ENCODE measurements at regions not wholly inside any gene's neighbourhood (a gene's known extent, or its start where the extent isn't known, plus 50 kb on each side); places are given as distances from the start of the nearest gene placed in this dataset.

DNA sequence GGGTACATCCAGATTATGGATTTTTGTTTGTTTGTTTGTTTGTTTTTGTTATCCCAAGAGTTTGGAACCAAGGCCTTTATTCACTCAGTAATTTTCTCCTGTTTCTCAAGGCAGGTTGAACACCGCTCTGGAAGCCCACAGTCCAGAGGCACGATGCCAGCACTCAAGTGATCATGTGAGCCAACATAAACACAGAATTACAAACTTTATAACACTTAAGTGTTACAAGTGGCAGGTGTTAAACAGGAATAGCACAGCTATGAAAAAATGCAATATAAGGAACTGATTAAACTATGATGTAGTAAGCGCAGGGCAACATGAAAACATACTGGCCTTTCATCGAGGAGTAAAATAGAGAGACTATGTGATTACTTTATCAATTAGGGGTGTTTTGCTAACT, 1885.8 kb upstream of the SEL1L start:
- Histone ChIP-seq H3K4me1 (ENCODE audit: control insufficient read depth in 1 of 2, insufficient read depth in 2 of 2, low read length in 2 of 2) (no peaks in the 10 kb centered on the region), H3K36me3 (ENCODE audit: control insufficient read depth in 1 of 2, insufficient read depth in 2 of 2, low read length in 1 of 2) (no peaks in the 10 kb centered on the region), H3K27me3 (ENCODE audit: control insufficient read depth in 1 of 2, insufficient read depth in 2 of 2, low read length in 1 of 2) (no peaks in the 10 kb centered on the region), H3K4me3 (ENCODE audit: low read length in 2 of 2) (no peak overlapping the region), H3K27ac (ENCODE audit: low read depth in 1 of 2, low read length in 2 of 2) (no peak overlapping the region), H3K9me3 (ENCODE audit: control insufficient read depth, low read length) (no peaks in the 10 kb centered on the region)
- intact Hi-C loops (cut with DNase I): no loop called here
- DNase-seq: no peak
- ATAC-seq (ENCODE audit: low FRiP score): no peak
- 41 to 46% methylated on average over 4 of the region's 4 CpGs for WGBS, 2 donors

DNA sequence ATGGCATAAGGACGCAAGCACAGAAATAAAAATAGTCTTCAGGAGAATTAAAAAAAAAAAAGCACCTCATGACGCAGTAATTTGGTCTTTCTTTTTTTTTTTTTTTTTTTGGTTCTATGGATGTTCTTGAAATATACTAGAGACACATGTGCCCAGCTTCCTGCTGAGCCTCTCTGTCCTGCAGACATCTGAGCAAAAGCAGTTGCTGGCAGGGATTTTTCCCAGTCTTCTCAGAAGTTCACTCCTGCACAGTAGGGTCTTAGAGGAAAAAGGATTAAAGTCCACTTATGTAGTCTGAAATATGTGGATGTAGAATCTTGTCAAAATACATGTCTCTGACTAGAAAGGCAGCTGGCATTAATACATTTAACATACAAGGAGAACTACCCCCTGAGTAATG, 1888.1 kb upstream of the SEL1L start:
- no peak for ATAC-seq (ENCODE audit: low FRiP score)

DNA sequence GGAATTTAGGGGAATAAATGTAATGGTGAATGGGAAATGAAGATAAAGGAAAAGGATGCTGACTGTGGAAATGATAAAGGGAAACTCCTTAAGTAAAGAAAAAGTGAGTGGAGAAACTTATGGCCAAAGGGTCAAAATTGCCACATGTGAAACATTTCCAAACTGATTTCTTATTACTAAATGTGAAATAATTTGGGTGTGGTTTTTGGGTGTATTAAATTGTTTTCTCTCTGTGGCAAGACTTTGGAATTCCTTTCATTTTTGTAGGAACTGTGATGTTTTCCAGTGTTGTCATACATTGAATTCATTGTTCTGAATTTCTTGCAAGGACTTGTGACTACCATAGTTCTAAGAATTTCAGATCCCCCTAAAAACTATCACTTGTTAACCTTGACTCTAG, 1891.5 kb upstream of the SEL1L start:
- intact Hi-C loops (cut with DNase I): no loop called here
- ATAC-seq (ENCODE audit: low FRiP score) (no peak), DNase-seq (no peak)
- no peaks in the 10 kb centered on the region for H3K4me1 ChIP-seq (ENCODE audit: control insufficient read depth in 1 of 2, insufficient read depth in 2 of 2, low read length in 2 of 2)
- H3K4me3 ChIP-seq (ENCODE audit: low read length in 2 of 2): no peak overlapping the region
- no peak overlapping the region for H3K27ac ChIP-seq (ENCODE audit: low read depth in 1 of 2, low read length in 2 of 2)
- H3K9me3 ChIP-seq (ENCODE audit: control insufficient read depth, low read length): no peaks in the 10 kb centered on the region
- H3K27me3 ChIP-seq (ENCODE audit: control insufficient read depth in 1 of 2, insufficient read depth in 2 of 2, low read length in 1 of 2): no peaks in the 10 kb centered on the region
- H3K36me3 ChIP-seq (ENCODE audit: control insufficient read depth in 1 of 2, insufficient read depth in 2 of 2, low read length in 1 of 2): no peaks in the 10 kb centered on the region

More for the DNA sequence above, 1888.1 kb upstream of the SEL1L start:
- WGBS, 2 donors: 63% methylated on average over 2 of the region's 2 CpGs
- H3K27ac ChIP-seq (ENCODE audit: low read depth in 1 of 2, low read length in 2 of 2): no peak overlapping the region
- no peaks in the 10 kb centered on the region for H3K36me3 ChIP-seq (ENCODE audit: control insufficient read depth in 1 of 2, insufficient read depth in 2 of 2, low read length in 1 of 2)
- no peaks in the 10 kb centered on the region for H3K9me3 ChIP-seq (ENCODE audit: control insufficient read depth, low read length)
- intact Hi-C loops (cut with DNase I): no loop called here
- no peak overlapping the region for H3K4me3 ChIP-seq (ENCODE audit: low read length in 2 of 2)
- no peak for DNase-seq
- no peaks in the 10 kb centered on the region for H3K4me1 ChIP-seq (ENCODE audit: control insufficient read depth in 1 of 2, insufficient read depth in 2 of 2, low read length in 2 of 2)
- no peaks in the 10 kb centered on the region for H3K27me3 ChIP-seq (ENCODE audit: control insufficient read depth in 1 of 2, insufficient read depth in 2 of 2, low read length in 1 of 2)

- H3K4me3 ChIP-seq (ENCODE audit: low read length in 2 of 2): no peak overlapping the region
- H3K27ac ChIP-seq (ENCODE audit: low read depth in 1 of 2, low read length in 2 of 2): no peak overlapping the region
- ATAC-seq (ENCODE audit: low FRiP score) (no peak), DNase-seq (no peak)
- 85 to 94% methylated on average over 2 of the region's 2 CpGs for WGBS, 2 donors
- intact Hi-C loops (cut with DNase I): no loop called here
- no peaks in the 10 kb centered on the region for H3K4me1 ChIP-seq (ENCODE audit: control insufficient read depth in 1 of 2, insufficient read depth in 2 of 2, low read length in 2 of 2)
- no peaks in the 10 kb centered on the region for H3K36me3 ChIP-seq (ENCODE audit: control insufficient read depth in 1 of 2, insufficient read depth in 2 of 2, low read length in 1 of 2)
- H3K9me3 ChIP-seq (ENCODE audit: control insufficient read depth, low read length): no peaks in the 10 kb centered on the region
- no peaks in the 10 kb centered on the region for H3K27me3 ChIP-seq (ENCODE audit: control insufficient read depth in 1 of 2, insufficient read depth in 2 of 2, low read length in 1 of 2)
These were observed 1892.1 kb upstream of the SEL1L start for GRCh38 chr14:83425706-83426105.

GRCh38 chr14:83433618-83434017, 1900.0 kb upstream of the SEL1L start:
- Histone ChIP-seq H3K27me3 (ENCODE audit: control insufficient read depth in 1 of 2, insufficient read depth in 2 of 2, low read length in 1 of 2) (no peaks in the 10 kb centered on the region), H3K27ac (ENCODE audit: low read depth in 1 of 2, low read length in 2 of 2) (no peak overlapping the region), H3K9me3 (ENCODE audit: control insufficient read depth, low read length) (no peaks in the 10 kb centered on the region), H3K4me3 (ENCODE audit: low read length in 2 of 2) (no peak overlapping the region), H3K36me3 (ENCODE audit: control insufficient read depth in 1 of 2, insufficient read depth in 2 of 2, low read length in 1 of 2) (no peaks in the 10 kb centered on the region), H3K4me1 (ENCODE audit: control insufficient read depth in 1 of 2, insufficient read depth in 2 of 2, low read length in 2 of 2) (no peaks in the 10 kb centered on the region)
- WGBS, 2 donors: 54 to 65% methylated on average over 1 of the region's 1 CpG
- no peak for ATAC-seq (ENCODE audit: low FRiP score)
- intact Hi-C loops (cut with DNase I): no loop called here
- no peak for DNase-seq

DNA sequence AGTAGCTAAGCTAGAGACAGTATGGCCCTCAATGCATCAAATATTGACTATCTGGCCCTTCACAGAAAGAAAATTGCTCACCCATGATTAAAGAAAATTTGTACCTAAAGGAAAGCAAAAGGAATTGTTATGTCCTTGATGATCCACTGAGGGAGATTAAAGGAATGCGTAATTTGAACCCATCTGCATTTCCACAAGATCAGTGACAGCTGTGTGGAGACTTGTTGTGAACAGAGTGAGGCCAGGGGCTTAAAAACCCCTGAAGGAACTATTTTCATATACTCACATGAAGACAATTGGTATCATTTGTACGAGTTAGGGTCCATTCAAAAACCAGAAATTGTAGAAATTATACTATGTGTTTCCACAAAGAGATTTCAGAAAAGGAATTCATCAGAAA, 1908.1 kb upstream of the SEL1L start:
- no peak for ATAC-seq (ENCODE audit: low FRiP score)
- Histone ChIP-seq H3K36me3 (ENCODE audit: control insufficient read depth in 1 of 2, insufficient read depth in 2 of 2, low read length in 1 of 2) (no peaks in the 10 kb centered on the region), H3K27me3 (ENCODE audit: control insufficient read depth in 1 of 2, insufficient read depth in 2 of 2, low read length in 1 of 2) (no peaks in the 10 kb centered on the region), H3K9me3 (ENCODE audit: control insufficient read depth, low read length) (no peaks in the 10 kb centered on the region), H3K4me3 (ENCODE audit: low read length in 2 of 2) (no peak overlapping the region), H3K4me1 (ENCODE audit: control insufficient read depth in 1 of 2, insufficient read depth in 2 of 2, low read length in 2 of 2) (no peaks in the 10 kb centered on the region), H3K27ac (ENCODE audit: low read depth in 1 of 2, low read length in 2 of 2) (no peak overlapping the region)
- WGBS, 2 donors: 93 to 94% methylated on average over 2 of the region's 2 CpGs
- intact Hi-C loops (cut with DNase I): no loop called here
- DNase-seq: no peak

- Histone ChIP-seq H3K4me3 (ENCODE audit: low read length in 2 of 2) (no peak overlapping the region), H3K36me3 (ENCODE audit: control insufficient read depth in 1 of 2, insufficient read depth in 2 of 2, low read length in 1 of 2) (no peaks in the 10 kb centered on the region), H3K27me3 (ENCODE audit: control insufficient read depth in 1 of 2, insufficient read depth in 2 of 2, low read length in 1 of 2) (no peaks in the 10 kb centered on the region), H3K9me3 (ENCODE audit: control insufficient read depth, low read length) (peaks cover 3% of the 10 kb centered on the region), H3K27ac (ENCODE audit: low read depth in 1 of 2, low read length in 2 of 2) (no peak overlapping the region), H3K4me1 (ENCODE audit: control insufficient read depth in 1 of 2, insufficient read depth in 2 of 2, low read length in 2 of 2) (no peaks in the 10 kb centered on the region)
- intact Hi-C loops (cut with DNase I): no loop called here
- DNase-seq: no peak
- ATAC-seq (ENCODE audit: low FRiP score): no peak
- WGBS, 2 donors: 94 to 96% methylated on average over 3 of the region's 3 CpGs
These were observed 1921.9 kb upstream of the SEL1L start for GRCh38 chr14:83455561-83455960.

DNA sequence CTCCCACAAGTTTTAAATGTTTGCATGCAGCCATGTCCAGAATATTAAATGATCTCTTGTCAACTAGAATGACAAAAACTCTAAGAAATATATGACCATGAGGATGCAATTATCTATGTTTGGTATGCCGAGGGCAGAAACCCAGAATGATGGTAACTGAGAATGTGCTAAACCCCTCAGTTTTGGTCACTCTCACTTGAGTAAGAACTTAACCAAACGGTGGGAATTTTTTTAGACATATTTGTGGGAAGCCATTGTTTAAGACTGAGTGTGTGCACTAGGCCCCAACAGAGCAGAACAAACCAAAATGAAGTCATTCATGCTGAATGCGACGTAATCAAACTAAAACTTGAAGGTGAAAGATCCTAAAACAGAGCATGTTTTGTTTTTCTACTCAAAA, 1927.9 kb upstream of the SEL1L start:
- Histone ChIP-seq H3K4me3 (ENCODE audit: low read length in 2 of 2) (no peak overlapping the region), H3K36me3 (ENCODE audit: control insufficient read depth in 1 of 2, insufficient read depth in 2 of 2, low read length in 1 of 2) (no peaks in the 10 kb centered on the region), H3K9me3 (ENCODE audit: control insufficient read depth, low read length) (peaks cover 3% of the 10 kb centered on the region), H3K27me3 (ENCODE audit: control insufficient read depth in 1 of 2, insufficient read depth in 2 of 2, low read length in 1 of 2) (no peaks in the 10 kb centered on the region), H3K4me1 (ENCODE audit: control insufficient read depth in 1 of 2, insufficient read depth in 2 of 2, low read length in 2 of 2) (no peaks in the 10 kb centered on the region), H3K27ac (ENCODE audit: low read depth in 1 of 2, low read length in 2 of 2) (no peak overlapping the region)
- no peak for DNase-seq
- intact Hi-C loops (cut with DNase I): loop anchor here (5.0 to 10.0 kb wide), 3 partner anchors 157 to 747 kb away; no protein-coding TSS in a partner anchor
- no peak for ATAC-seq (ENCODE audit: low FRiP score)
- WGBS, 2 donors: 95 to 96% methylated on average over 4 of the region's 4 CpGs

DNA sequence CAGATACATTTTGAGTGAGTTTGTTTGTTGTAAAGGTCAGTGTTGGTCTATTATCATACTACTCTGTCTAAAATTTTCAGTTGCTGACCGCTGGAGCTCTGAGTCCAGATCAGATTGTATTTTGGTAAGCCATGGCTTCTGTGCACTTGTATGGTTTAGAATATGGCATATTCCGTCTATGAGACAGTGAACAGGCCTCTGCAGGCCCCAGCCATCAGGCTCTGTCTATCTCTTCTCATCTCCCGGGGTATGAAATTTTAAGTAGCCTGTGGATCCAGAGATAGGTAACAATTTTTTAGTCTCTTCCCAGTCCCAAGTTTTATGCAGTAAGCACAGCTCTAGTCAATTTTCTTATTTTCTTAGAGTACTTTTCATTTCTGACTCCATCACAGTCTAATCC, 1929.1 kb upstream of the SEL1L start:
- H3K4me1 ChIP-seq (ENCODE audit: control insufficient read depth in 1 of 2, insufficient read depth in 2 of 2, low read length in 2 of 2): no peaks in the 10 kb centered on the region
- H3K27ac ChIP-seq (ENCODE audit: low read depth in 1 of 2, low read length in 2 of 2): no peak overlapping the region
- H3K9me3 ChIP-seq (ENCODE audit: control insufficient read depth, low read length): peaks cover 3% of the 10 kb centered on the region
- intact Hi-C loops (cut with DNase I): loop anchor here (5.0 to 10.0 kb wide), 3 partner anchors 158 to 748 kb away; no protein-coding TSS in a partner anchor
- WGBS, 2 donors: 91 to 96% methylated on average over 3 of the region's 3 CpGs
- no peak for ATAC-seq (ENCODE audit: low FRiP score)
- H3K36me3 ChIP-seq (ENCODE audit: control insufficient read depth in 1 of 2, insufficient read depth in 2 of 2, low read length in 1 of 2): no peaks in the 10 kb centered on the region
- no peak for DNase-seq
- no peaks in the 10 kb centered on the region for H3K27me3 ChIP-seq (ENCODE audit: control insufficient read depth in 1 of 2, insufficient read depth in 2 of 2, low read length in 1 of 2)
- H3K4me3 ChIP-seq (ENCODE audit: low read length in 2 of 2): no peak overlapping the region

Data from aorta (tissue), 5 donors.